ENCODE measurements at regions not wholly inside any gene's neighbourhood (a gene's known extent, or its start where the extent isn't known, plus 50 kb on each side); places are given as distances from the start of the nearest gene placed in this dataset.

DNA sequence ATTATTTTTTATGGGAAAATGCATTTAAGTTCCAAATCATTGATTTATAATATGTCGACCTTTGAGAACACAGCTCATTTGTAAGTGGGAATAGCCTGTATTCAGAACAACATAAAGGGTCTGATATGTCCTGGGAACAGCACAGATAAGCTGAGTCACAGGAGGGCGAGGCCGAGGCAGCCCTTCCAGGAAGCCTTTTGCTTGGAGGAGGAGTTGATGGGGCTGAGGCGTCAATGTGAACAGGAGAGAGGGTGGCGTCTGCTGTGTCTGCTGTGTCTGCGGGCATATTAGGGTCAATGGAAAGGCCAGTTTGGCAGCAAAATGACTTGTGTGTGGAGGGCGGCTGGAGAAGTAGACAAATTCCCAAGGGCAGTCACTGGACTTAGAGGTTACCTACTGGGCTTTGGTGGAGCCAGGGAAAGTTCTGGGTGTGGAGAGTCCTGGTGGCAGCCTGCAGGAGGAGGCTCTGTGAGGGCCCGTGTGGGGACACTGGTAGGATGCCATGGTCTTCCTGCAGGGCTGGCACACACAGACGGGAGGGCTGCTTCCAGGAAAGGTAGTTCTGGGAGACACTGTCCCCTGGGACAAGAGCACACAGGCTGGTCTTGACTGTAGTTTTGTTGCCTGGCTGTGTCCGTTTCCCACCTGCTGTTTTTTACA lies 128.1 kb downstream of the GLI2 start:
- no TSS peak for BruUV-seq (replicated peaks)
- no peaks in the 10 kb centered on the region for H3K36me3 Mint-ChIP-seq (ENCODE audit: insufficient read depth, unreplicated experiment)
- POLR2A ChIA-PET = no interaction called here
- H3K27ac Mint-ChIP-seq (ENCODE audit: unreplicated experiment) = no peak overlapping the region
- H3K27me3 Mint-ChIP-seq (ENCODE audit: insufficient read depth, unreplicated experiment) = no peaks in the 10 kb centered on the region
- CTCF ChIA-PET = no interaction called here
- H3K36me3 ChIP-seq (ENCODE audit: control insufficient read depth, insufficient read depth, low read length) = no peaks in the 10 kb centered on the region
- H3K27me3 ChIP-seq (replicated peaks; ENCODE audit: control insufficient read depth, insufficient read depth, low read length) = no peaks in the 10 kb centered on the region
- 0 out of 2 replicates have a peak, but pooled peaks cover 10% of the 10 kb centered on the region for H3K4me1 ChIP-seq
- intact Hi-C loops (cut with micrococcal nuclease; ENCODE audit: unreplicated experiment) = no loop called here
- no peaks in the 10 kb centered on the region for H3K9me3 ChIP-seq
- H3K4me1 Mint-ChIP-seq (ENCODE audit: low read depth, unreplicated experiment) = no peaks in the 10 kb centered on the region
- H3K4me3 ChIP-seq (ENCODE audit: low read depth, low read length) = no peak overlapping the region
- TF ChIP-seq, protein P1, sequence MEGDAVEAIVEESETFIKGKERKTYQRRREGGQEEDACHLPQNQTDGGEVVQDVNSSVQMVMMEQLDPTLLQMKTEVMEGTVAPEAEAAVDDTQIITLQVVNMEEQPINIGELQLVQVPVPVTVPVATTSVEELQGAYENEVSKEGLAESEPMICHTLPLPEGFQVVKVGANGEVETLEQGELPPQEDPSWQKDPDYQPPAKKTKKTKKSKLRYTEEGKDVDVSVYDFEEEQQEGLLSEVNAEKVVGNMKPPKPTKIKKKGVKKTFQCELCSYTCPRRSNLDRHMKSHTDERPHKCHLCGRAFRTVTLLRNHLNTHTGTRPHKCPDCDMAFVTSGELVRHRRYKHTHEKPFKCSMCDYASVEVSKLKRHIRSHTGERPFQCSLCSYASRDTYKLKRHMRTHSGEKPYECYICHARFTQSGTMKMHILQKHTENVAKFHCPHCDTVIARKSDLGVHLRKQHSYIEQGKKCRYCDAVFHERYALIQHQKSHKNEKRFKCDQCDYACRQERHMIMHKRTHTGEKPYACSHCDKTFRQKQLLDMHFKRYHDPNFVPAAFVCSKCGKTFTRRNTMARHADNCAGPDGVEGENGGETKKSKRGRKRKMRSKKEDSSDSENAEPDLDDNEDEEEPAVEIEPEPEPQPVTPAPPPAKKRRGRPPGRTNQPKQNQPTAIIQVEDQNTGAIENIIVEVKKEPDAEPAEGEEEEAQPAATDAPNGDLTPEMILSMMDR (IDR thresholded peaks at IDR 0.05; ENCODE audit: insufficient read depth in 1 of 2, low read depth in 1 of 2, low read length in 1 of 2, severe bottlenecking in 1 of 2, unreplicated experiment in 1 of 2) = no peak
- DNase-seq = no peak
- no peak overlapping the region for H3K4me3 Mint-ChIP-seq (ENCODE audit: unreplicated experiment)
- H3K9me3 Mint-ChIP-seq (ENCODE audit: unreplicated experiment) = no peaks in the 10 kb centered on the region

DNA sequence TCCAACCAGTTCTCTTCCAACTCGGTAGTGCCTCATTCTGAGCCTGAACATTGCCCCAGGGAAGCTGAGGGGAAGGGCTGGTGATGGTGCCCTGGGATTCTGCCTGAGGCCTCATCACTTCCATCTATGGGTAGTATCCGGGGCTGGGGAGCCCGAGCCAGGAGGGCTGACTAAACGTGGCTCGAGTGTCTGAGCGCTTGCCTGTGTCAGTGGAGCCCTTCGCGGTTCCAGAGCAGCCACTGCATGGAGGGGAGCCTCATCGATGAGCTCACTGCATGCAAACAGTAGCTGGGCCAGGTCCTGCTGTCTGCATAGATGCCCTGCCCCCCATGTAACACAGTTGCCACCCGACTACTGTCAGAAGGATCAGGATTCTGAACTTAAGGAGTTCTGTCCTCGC lies 129.3 kb downstream of the GLI2 start:
- ChIA-PET POLR2A (no interaction called here), CTCF (no interaction called here)
- no peak overlapping the region for H3K27ac Mint-ChIP-seq (ENCODE audit: unreplicated experiment)
- H3K36me3 Mint-ChIP-seq (ENCODE audit: insufficient read depth, unreplicated experiment) = no peaks in the 10 kb centered on the region
- H3K4me3 ChIP-seq (ENCODE audit: low read depth, low read length) = no peak overlapping the region
- H3K27me3 Mint-ChIP-seq (ENCODE audit: insufficient read depth, unreplicated experiment) = no peaks in the 10 kb centered on the region
- H3K4me1 ChIP-seq = 0 out of 2 replicates have a peak, but pooled peaks cover 10% of the 10 kb centered on the region
- no TSS peak for BruUV-seq (replicated peaks)
- no peaks in the 10 kb centered on the region for H3K9me3 Mint-ChIP-seq (ENCODE audit: unreplicated experiment)
- no peaks in the 10 kb centered on the region for H3K36me3 ChIP-seq (ENCODE audit: control insufficient read depth, insufficient read depth, low read length)
- no peaks in the 10 kb centered on the region for H3K9me3 ChIP-seq
- peaks cover 5% of the 10 kb centered on the region for H3K4me1 Mint-ChIP-seq (ENCODE audit: low read depth, unreplicated experiment)
- H3K27me3 ChIP-seq (replicated peaks; ENCODE audit: control insufficient read depth, insufficient read depth, low read length) = no peaks in the 10 kb centered on the region
- intact Hi-C loops (cut with micrococcal nuclease; ENCODE audit: unreplicated experiment) = no loop called here
- TF ChIP-seq, protein P1 (IDR thresholded peaks at IDR 0.05; ENCODE audit: insufficient read depth in 1 of 2, low read depth in 1 of 2, low read length in 1 of 2, severe bottlenecking in 1 of 2, unreplicated experiment in 1 of 2) = no peak
- H3K4me3 Mint-ChIP-seq (ENCODE audit: unreplicated experiment) = no peak overlapping the region
- no peak for DNase-seq

DNA sequence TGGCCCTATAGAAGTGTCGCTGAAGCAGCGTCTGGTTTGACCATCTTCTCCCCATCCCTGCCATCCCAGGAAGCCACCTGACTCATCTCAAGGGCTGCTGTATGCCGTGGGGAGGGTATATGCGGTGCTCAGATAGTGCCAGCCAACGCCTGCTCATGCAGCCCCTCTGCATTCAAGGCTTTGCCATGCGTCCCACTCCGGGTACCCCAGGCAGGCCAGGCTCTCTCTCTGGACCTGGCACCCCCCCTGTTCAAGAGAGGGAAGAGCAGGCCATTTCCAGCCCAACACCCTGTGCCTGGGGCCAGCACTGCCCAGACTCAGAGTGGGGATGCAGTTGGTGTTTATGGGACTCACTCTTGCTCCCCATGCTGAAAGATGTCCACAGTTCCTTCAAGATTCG lies 130.0 kb downstream of the GLI2 start:
- intact Hi-C loops (cut with micrococcal nuclease; ENCODE audit: unreplicated experiment) = no loop called here
- ChIA-PET CTCF (no interaction called here), POLR2A (no interaction called here)
- Mint-ChIP-seq H3K36me3 (ENCODE audit: insufficient read depth, unreplicated experiment) (no peaks in the 10 kb centered on the region), H3K27me3 (ENCODE audit: insufficient read depth, unreplicated experiment) (no peaks in the 10 kb centered on the region), H3K27ac (ENCODE audit: unreplicated experiment) (no peak overlapping the region), H3K4me1 (ENCODE audit: low read depth, unreplicated experiment) (peaks cover 5% of the 10 kb centered on the region), H3K9me3 (ENCODE audit: unreplicated experiment) (no peaks in the 10 kb centered on the region), H3K4me3 (ENCODE audit: unreplicated experiment) (no peak overlapping the region)
- Histone ChIP-seq H3K36me3 (ENCODE audit: control insufficient read depth, insufficient read depth, low read length) (no peaks in the 10 kb centered on the region), H3K27me3 (replicated peaks; ENCODE audit: control insufficient read depth, insufficient read depth, low read length) (no peaks in the 10 kb centered on the region), H3K4me3 (ENCODE audit: low read depth, low read length) (no peak overlapping the region), H3K4me1 (0 out of 2 replicates have a peak, but pooled peaks cover 10% of the 10 kb centered on the region), H3K9me3 (no peaks in the 10 kb centered on the region)
- TF ChIP-seq, protein P1 (IDR thresholded peaks at IDR 0.05; ENCODE audit: insufficient read depth in 1 of 2, low read depth in 1 of 2, low read length in 1 of 2, severe bottlenecking in 1 of 2, unreplicated experiment in 1 of 2) = no peak
- BruUV-seq (replicated peaks) = no TSS peak
- DNase-seq = no peak

Measured in Caco-2 (cell line).